ENCODE measurements at regions not wholly inside any gene's neighbourhood (a gene's known extent, or its start where the extent isn't known, plus 50 kb on each side); places are given as distances from the start of the nearest gene placed in this dataset.

GRCh38 chr3:103136621-103137020, 701.8 kb downstream of the ZPLD1 start:
- ATAC-seq (ENCODE audit: insufficient read depth, low read depth) (peak; percentile 95), DNase-seq (no peak)
- peak overlapping the region; percentile 37; the same call in 1 of the 2 replicates for H3K4me2 ChIP-seq (ENCODE audit: insufficient read depth, low read length)
- H3K4me1 ChIP-seq (ENCODE audit: insufficient read depth, low read length), result peaks cover 25% of the 10 kb centered on the region
- H3K27me3 ChIP-seq (ENCODE audit: insufficient read depth, low read length, poor library complexity), result no peaks in the 10 kb centered on the region
- H3K79me2 ChIP-seq (ENCODE audit: insufficient read depth, low read length), result no peaks in the 10 kb centered on the region
- no peaks in the 10 kb centered on the region for H3K9me3 ChIP-seq (ENCODE audit: insufficient read depth, low read length, severe bottlenecking)
- peak overlapping the region; percentile 6; the same call in 1 of the 2 replicates for H3K9ac ChIP-seq (ENCODE audit: low read depth, low read length)
- H3K36me3 ChIP-seq (ENCODE audit: insufficient read depth, low read length), result no peaks in the 10 kb centered on the region
- TF ChIP-seq EZH2 (IDR thresholded peaks at IDR 0.05; ENCODE audit: borderline replicate concordance, low read depth, low read length, severe bottlenecking) (no peak), CTCF (IDR thresholded peaks at IDR 0.05; ENCODE audit: borderline replicate concordance, extremely low read depth, low read length, poor library complexity, severe bottlenecking) (no peak)
- no peaks in the 10 kb centered on the region for H4K20me1 ChIP-seq (ENCODE audit: insufficient read depth, low read length)
- H2AFZ ChIP-seq (ENCODE audit: low read depth, low read length), result peak overlapping the region; percentile 14; the same call in 1 of the 2 replicates
- H3K27ac ChIP-seq (ENCODE audit: low read length), result peak overlapping the region; percentile 73
- no peak overlapping the region for H3K4me3 ChIP-seq (ENCODE audit: low read depth in 1 of 2, low read length in 2 of 2)

GRCh38 chr3:103137830-103138229, 703.0 kb downstream of the ZPLD1 start:
- TF ChIP-seq CTCF (IDR thresholded peaks at IDR 0.05; ENCODE audit: borderline replicate concordance, extremely low read depth, low read length, poor library complexity, severe bottlenecking) (no peak), EZH2 (IDR thresholded peaks at IDR 0.05; ENCODE audit: borderline replicate concordance, low read depth, low read length, severe bottlenecking) (no peak)
- ATAC-seq (ENCODE audit: insufficient read depth, low read depth), result no peak
- H2AFZ ChIP-seq (ENCODE audit: low read depth, low read length), result no peak overlapping the region

GRCh38 chr3:103158183-103158582, 723.4 kb downstream of the ZPLD1 start:
- H3K27me3 ChIP-seq (ENCODE audit: insufficient read depth, low read length, poor library complexity), result no peaks in the 10 kb centered on the region
- H4K20me1 ChIP-seq (ENCODE audit: insufficient read depth, low read length), result no peaks in the 10 kb centered on the region
- no peak for TF ChIP-seq EZH2 (IDR thresholded peaks at IDR 0.05; ENCODE audit: borderline replicate concordance, low read depth, low read length, severe bottlenecking)
- no peak for TF ChIP-seq CTCF (IDR thresholded peaks at IDR 0.05; ENCODE audit: borderline replicate concordance, extremely low read depth, low read length, poor library complexity, severe bottlenecking)
- H3K4me1 ChIP-seq (ENCODE audit: insufficient read depth, low read length), result no peaks in the 10 kb centered on the region
- H2AFZ ChIP-seq (ENCODE audit: low read depth, low read length), result no peak overlapping the region
- no peak overlapping the region for H3K9ac ChIP-seq (ENCODE audit: low read depth, low read length)
- H3K4me2 ChIP-seq (ENCODE audit: insufficient read depth, low read length), result no peak overlapping the region
- no peaks in the 10 kb centered on the region for H3K9me3 ChIP-seq (ENCODE audit: insufficient read depth, low read length, severe bottlenecking)
- ATAC-seq (ENCODE audit: insufficient read depth, low read depth) (no peak), DNase-seq (no peak)
- no peaks in the 10 kb centered on the region for H3K36me3 ChIP-seq (ENCODE audit: insufficient read depth, low read length)
- no peak overlapping the region for H3K4me3 ChIP-seq (ENCODE audit: low read depth in 1 of 2, low read length in 2 of 2)
- no peak overlapping the region for H3K27ac ChIP-seq (ENCODE audit: low read length)
- no peaks in the 10 kb centered on the region for H3K79me2 ChIP-seq (ENCODE audit: insufficient read depth, low read length)

More at GRCh38 chr3:103137830-103138229, 703.0 kb downstream of the ZPLD1 start:
- DNase-seq, result no peak
- no peaks in the 10 kb centered on the region for H4K20me1 ChIP-seq (ENCODE audit: insufficient read depth, low read length)
- H3K4me1 ChIP-seq (ENCODE audit: insufficient read depth, low read length), result peaks cover 25% of the 10 kb centered on the region
- no peak overlapping the region for H3K4me2 ChIP-seq (ENCODE audit: insufficient read depth, low read length)
- H3K27ac ChIP-seq (ENCODE audit: low read length), result peak overlapping the region; percentile 46; the same call in 1 of the 2 replicates
- no peaks in the 10 kb centered on the region for H3K36me3 ChIP-seq (ENCODE audit: insufficient read depth, low read length)
- H3K4me3 ChIP-seq (ENCODE audit: low read depth in 1 of 2, low read length in 2 of 2), result no peak overlapping the region
- no peaks in the 10 kb centered on the region for H3K27me3 ChIP-seq (ENCODE audit: insufficient read depth, low read length, poor library complexity)
- no peak overlapping the region for H3K9ac ChIP-seq (ENCODE audit: low read depth, low read length)
- H3K9me3 ChIP-seq (ENCODE audit: insufficient read depth, low read length, severe bottlenecking), result no peaks in the 10 kb centered on the region
- H3K79me2 ChIP-seq (ENCODE audit: insufficient read depth, low read length), result no peaks in the 10 kb centered on the region

- Histone ChIP-seq H3K27me3 (ENCODE audit: insufficient read depth, low read length, poor library complexity) (no peaks in the 10 kb centered on the region), H3K9ac (ENCODE audit: low read depth, low read length) (no peak overlapping the region), H3K4me1 (ENCODE audit: insufficient read depth, low read length) (no peaks in the 10 kb centered on the region), H4K20me1 (ENCODE audit: insufficient read depth, low read length) (no peaks in the 10 kb centered on the region), H3K9me3 (ENCODE audit: insufficient read depth, low read length, severe bottlenecking) (no peaks in the 10 kb centered on the region), H2AFZ (ENCODE audit: low read depth, low read length) (no peak overlapping the region), H3K27ac (ENCODE audit: low read length) (no peak overlapping the region), H3K4me2 (ENCODE audit: insufficient read depth, low read length) (no peak overlapping the region), H3K36me3 (ENCODE audit: insufficient read depth, low read length) (no peaks in the 10 kb centered on the region), H3K79me2 (ENCODE audit: insufficient read depth, low read length) (no peaks in the 10 kb centered on the region), H3K4me3 (ENCODE audit: low read depth in 1 of 2, low read length in 2 of 2) (no peak overlapping the region)
- no peak for DNase-seq
- ATAC-seq (ENCODE audit: insufficient read depth, low read depth), result no peak
- TF ChIP-seq EZH2 (IDR thresholded peaks at IDR 0.05; ENCODE audit: borderline replicate concordance, low read depth, low read length, severe bottlenecking) (no peak), CTCF (IDR thresholded peaks at IDR 0.05; ENCODE audit: borderline replicate concordance, extremely low read depth, low read length, poor library complexity, severe bottlenecking) (no peak)
Observed at GRCh38 chr3:103166890-103167289, 732.1 kb downstream of the ZPLD1 start.
